T47D (cell line): ENCODE measurements at regions not wholly inside any gene's neighbourhood (a gene's known extent, or its start where the extent isn't known, plus 50 kb on each side); places are given as distances from the start of the nearest gene placed in this dataset.
A peak's percentile ranks its signal among the peaks of the same experiment; 100 is the strongest.
"Not testable (repeated sequence)": the region's sequence is repeated elsewhere in the genome, so short reads cannot be mapped to it uniquely, and the experiment has no call there.

Experiments used
- DNase-seq, 2 experiments: peaks; one replicate each; pipeline versions ENCODE4 v3.0.0 to v3.0.0-alpha.2; 2011 to 2012; ENCODE audit warnings: low read depth in 1 of 2, low spot score in 1 of 2
- JUND ChIP-seq: IDR thresholded peaks from 2 replicates; pipeline ENCODE4 v1.6.1; 2012; ENCODE audit warnings: low read depth
- in situ Hi-C: cut with HindIII; loops from 2 replicates; pipeline ENCODE4 v1.10.0; 2016; ENCODE audit warnings: low sequenced_read_pairs, low pct_unique_long_range_greater_than_20kb

DNA sequence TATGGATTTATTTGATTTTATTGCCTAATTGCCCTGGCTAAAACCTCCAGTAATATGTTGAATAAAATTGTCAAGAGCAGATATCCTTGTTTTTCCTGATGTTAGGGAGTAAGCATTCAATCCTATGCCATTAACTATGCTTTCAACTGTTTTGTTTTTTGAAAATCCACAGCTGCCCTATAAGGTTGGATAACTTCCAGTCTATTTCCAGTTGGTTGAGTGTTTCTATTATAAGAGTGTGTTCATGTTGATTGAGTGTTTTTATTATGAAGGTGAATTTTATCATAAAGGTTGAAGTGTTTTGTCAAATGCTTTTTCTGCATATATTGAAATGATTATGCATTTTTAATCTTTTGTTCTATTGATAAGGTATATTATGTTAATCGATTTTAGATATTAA, 149.9 kb upstream of the SCN7A start:
- in situ Hi-C loops, result no loop called here
- TF ChIP-seq JUND, result no peak
- DNase-seq, result no peak

DNA sequence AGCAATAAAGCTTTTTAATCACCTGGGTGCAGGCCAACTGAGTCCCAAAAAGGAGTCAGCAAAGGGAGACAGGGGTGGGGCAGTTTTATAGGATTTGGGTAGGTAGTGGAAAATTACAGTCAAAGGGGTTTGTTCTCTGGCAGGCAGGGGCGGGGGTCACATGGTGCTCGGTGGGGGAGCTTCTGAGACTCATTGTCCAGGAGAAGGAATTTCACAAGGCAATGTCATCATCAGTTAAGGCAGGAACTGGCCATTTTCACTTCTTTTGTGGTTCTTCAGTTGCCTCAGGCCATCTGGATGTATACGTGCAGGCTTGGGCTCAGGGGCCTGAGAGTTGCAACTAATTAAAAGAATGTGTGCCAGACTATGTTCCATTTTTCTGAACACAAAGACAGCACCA, 147.5 kb upstream of the SCN7A start:
- DNase-seq, in situ Hi-C loops: not testable (repeated sequence)

DNA sequence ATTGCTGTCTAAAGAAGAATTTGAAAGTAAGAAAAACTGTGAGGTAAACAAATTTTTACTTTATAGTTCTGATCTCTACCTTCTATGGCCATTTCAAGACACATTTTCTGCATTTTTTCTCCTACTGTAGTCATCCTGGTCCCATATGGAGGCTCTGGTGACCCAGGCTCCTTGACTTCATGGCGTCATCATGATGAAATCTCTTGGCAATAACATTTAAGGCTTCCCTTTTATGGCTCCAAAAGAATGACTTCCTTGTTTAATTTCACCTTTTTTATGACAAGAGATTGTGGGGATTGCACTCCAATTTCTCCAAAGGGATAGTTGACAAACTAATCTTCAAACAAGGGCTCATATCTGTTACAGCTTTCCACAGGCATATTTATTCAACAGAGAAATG, 143.0 kb upstream of the SCN7A start:
- TF ChIP-seq JUND, result no peak
- no peak for DNase-seq
- in situ Hi-C loops, result no loop called here

DNA sequence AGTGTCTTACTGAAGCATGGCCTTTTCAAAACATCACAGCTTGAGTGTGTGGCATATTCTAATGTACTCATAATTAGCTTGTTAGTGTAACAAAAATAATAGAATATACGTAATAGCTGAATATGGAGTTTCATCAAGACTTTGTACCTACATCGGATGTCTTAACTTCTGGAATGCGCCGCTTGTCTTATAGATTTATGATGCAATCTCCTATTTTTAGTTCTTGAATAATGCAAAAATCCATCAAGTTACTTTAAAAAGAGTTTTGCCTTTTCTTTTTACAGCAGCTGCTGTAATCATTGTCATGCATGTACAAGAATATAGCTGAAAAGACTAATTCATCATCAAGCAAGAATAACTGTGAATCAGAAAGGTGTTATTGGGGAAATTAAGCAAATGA, 140.7 kb upstream of the SCN7A start:
- TF ChIP-seq JUND, result no peak
- in situ Hi-C loops, result no loop called here

DNA sequence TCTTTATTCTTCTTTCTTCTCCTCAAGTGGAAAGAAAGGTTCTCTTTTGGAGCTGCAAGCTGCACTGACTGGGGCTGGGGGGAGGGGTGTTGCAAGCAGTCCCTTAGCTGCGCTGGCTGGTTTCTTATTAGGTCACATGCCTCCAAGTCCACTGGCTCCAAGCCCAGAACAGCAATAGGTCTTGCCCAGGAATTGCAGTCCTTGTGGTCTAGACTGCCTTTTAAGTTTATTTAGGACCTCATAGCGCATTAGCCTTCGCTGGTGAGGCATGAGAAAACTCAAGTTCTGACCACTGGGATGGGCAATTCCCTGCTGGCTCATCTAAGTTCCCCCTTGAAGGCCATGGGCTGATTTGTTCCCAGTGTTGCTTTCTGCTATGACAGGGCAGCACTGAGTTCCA, 138.6 kb upstream of the SCN7A start:
- peak in 1 of 2 experiments; percentile 39 for DNase-seq
- in situ Hi-C loops, result no loop called here
- TF ChIP-seq JUND, result no peak

More for the DNA sequence above, 140.7 kb upstream of the SCN7A start:
- no peak for DNase-seq

DNA sequence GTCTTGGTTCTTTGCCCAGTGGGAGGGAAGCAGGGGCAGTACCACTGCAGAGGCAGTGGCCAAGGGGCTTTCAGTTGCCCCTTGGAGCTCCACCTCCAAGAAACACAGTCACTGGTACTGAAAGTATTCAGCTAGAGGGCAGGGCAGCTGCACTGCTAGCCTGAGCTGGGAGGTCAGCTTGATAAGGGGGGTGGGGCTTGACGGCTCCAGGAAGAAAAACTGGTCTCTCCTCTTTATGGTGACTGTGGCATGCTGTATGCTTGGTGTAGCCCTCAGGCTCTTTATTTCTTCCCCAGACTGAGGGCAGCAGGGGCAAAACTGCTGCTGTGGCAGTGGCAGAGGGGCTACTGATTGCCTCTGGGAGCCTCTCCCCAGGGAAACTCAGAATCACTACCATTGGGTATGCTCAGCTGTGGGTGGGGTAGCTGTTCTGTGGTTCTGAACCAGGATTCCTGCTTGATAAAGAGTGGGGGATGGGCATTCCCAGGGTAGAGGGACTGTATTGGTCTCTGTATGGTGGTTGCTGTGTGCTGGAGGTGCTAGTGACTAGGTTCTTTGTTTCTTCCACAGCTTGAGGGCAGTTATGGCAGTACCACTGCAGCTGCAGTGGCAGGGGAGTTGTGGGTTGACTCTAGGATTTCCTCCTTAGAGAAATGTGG, 134.6 kb upstream of the SCN7A start:
- no peak for TF ChIP-seq JUND
- in situ Hi-C loops, result no loop called here
- peak in 1 of 2 experiments; percentile 63 for DNase-seq

DNA sequence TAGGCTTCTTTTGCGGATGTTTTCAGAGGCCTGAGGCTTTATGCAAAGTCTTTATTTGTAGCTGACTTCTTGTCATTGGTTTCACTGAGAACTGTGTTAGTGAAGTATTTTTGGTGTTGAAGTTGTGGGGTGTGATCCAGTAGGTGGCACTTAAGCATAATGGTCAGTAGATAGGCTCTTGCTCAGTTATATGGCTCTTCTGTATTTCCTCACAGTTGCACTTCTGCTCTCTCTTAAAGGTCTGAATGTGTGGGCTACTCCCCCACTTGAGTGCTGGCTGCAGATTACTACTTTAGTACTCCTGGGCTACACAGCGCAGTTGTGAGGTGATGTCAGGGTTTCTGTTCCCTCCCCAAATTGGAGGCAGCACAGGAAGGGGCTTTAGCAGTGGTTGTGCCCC, 133.8 kb upstream of the SCN7A start:
- no peak for TF ChIP-seq JUND
- in situ Hi-C loops, result no loop called here
- peak in 1 of 2 experiments; percentile 47 for DNase-seq

DNA sequence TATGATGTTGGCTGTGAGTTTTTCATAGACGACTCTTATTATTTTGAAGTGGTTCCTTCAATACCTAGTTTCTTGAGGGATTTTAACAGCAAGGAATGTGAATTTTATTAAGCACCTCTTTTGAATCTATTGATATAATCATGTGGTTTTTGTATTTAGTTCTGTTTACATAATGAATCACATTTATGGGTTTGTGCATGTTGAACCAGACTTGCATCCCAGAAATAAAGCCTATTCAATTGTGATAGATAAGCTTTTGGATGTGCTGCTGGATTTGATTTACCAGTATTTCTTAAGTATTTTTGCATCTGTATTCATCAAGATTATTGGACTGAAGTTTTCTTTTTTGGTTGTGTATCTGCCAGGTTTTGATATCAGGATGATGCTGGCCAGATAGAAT, 131.6 kb upstream of the SCN7A start:
- DNase-seq, result no peak
- in situ Hi-C loops, result no loop called here
- no peak for TF ChIP-seq JUND

DNA sequence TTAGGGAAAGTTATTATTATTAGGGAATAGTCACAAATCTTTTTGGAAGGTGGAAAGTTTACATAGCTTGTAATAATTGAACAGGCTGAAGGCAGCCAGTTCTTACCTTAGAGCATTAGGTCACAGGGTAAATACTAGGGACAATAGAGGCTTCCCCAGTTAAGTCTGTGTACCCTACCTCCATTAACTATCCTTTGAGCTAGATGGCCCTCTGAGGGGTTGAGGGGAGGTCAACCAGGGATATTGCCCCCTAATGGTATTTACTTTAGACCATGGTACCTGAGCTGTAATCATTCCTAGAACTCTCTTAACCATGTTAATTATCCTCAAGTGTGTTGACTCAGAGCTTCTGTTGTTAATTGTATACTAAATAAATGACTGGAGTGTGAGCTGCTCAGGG, 120.5 kb upstream of the SCN7A start:
- no peak for TF ChIP-seq JUND
- in situ Hi-C loops, result no loop called here

DNA sequence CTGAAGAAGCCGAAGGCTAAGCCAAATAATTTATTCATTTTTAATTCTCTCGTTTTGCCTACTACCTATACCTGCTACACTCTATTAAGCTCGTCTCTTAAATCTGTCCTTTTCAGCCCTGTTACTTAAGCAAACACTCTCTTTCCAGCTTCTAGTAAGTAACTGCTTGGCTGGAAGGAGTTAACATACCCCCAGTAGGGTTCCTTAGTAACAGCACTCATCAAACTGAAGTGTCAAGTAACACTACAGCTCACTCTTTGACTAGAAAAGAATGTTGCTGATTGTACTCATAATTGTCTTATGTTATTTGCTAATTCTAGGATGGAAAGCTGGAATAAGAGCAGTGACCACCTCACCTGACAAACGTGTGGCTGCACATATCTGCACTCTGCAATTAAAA, 120.0 kb upstream of the SCN7A start:
- in situ Hi-C loops, result no loop called here
- no peak for DNase-seq

More for the DNA sequence above, 120.5 kb upstream of the SCN7A start:
- DNase-seq, result no peak

DNA sequence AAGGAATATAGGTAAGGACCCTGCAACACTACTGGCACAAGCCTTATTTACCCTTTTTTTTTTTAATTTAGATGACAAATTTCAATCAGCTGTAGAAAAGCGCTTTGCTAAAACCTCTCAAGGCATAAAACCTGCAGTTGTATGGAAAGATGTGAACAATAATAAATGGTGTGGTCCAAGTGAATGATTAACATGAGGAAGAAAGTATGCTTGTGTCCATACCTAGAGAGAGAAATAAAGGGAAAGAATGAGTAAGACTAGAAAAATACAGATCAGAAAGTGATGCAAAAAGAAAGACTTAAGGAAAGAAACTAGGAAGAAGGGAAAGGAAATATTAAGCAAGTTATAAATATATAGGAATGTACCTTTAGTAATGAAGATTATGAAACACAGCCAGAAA, 119.2 kb upstream of the SCN7A start:
- in situ Hi-C loops, result no loop called here
- DNase-seq, result no peak
- TF ChIP-seq JUND, result no peak

More for the DNA sequence above, 120.0 kb upstream of the SCN7A start:
- TF ChIP-seq JUND, result no peak

DNA sequence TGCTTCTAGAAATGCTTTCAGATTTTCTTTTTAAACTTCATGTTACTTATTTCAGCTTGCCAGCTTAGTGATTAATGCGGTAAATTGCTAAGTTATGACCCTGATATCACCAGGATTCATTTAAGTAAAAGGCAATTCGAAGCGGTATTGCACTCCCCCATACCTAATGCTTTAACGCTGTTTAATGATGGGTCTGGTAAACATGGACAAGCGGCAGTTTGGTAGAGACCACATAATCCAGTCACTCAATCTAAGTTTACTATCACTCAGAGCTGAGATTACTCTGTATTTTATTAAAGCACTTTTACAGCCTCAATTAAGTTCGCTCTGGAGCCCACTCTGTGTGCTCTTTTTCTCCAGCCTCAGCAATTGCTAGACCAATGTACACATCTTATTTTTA, 118.2 kb upstream of the SCN7A start:
- in situ Hi-C loops, result no loop called here
- DNase-seq, result no peak
- no peak for TF ChIP-seq JUND

DNA sequence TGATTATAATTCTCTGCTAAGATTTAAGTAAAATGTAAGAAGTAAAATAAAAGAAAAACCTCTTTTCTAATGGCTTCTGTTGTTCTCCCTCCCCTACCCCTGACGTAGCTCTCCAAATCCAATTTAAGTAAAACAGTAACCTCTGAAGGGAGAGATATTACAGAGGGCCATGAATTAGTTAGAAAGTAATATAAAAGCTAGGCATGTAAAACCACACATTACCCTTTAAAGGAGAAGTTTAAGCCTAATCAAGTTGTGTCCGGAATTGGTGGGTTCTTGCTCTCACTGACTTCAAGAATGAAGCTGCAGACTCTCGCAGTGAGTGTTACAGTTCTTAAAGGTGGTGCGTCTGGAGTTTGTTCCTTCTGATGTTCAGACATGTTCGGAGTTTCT, 116.9 kb upstream of the SCN7A start:
- no peak for DNase-seq
- in situ Hi-C loops, result no loop called here
- TF ChIP-seq JUND, result no peak

DNA sequence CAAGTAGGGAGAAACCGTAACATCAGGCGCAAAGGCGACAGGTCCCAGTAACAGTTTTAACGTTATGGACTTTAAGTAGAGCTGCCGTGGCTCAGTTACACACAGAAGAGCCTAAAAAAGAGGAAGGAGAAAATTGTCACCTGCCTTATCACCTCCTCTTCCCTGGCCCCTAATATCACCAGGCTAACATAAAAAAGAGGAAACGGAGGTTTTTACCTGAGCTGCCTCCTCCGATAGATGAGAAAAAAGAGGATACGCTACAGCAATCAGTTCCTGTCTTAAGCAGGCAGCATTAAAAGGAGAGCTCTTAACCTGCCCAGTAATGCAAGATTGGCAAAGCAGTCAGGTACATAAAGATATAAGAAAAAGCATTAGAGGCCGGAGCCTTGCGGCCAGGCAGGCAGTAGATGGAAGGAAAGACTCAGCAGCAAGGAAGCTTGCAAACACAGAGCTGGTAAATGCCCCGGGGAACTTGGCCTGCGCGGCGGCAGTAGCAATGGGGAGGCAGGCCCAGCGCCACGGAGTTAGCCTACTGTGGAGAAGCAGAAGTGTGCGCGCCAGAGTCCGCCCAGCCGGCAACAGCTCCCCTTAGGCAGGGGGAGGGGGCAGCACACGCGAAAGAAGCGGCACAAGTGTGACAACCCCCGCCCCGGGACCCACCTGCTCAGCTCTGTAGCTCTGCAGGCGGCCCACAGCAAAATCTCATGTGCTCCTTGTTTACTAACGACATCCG, 116.3 kb upstream of the SCN7A start:
- TF ChIP-seq JUND, result no peak
- DNase-seq, result peak; percentile 4 to 54
- in situ Hi-C loops, result no loop called here
